ELR (cell line): ENCODE measurements at regions not wholly inside any gene's neighbourhood (a gene's known extent, or its start where the extent isn't known, plus 50 kb on each side); places are given as distances from the start of the nearest gene placed in this dataset.

ENCODE experiments used
- DNase-seq: peaks from one replicate; pipeline ENCODE4 v3.0.0-alpha.2; 2015; ENCODE audit warnings: low read depth

DNA sequence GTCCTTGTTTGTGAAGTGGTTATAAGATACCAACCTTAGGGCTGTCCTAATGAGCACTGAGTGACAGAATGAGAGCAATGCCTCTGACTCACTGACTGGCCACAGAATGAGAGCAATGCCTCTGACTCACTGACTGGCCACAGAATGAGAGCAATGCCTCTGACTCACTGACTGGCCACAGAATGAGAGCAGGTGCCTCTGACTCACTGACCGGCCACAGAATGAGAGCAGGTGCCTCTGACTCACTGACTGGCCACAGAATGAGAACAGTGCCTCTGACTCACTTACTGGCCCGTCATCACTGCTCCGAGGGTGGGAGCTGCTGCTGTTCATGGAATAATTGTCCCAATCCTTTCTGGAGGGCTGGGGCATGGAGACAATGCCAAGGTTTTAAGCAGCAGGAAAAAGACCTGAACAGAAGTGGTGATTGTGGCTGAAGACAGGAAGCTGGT is 265.2 kb upstream of the PPP2R2D start:
- peak; percentile 3 for DNase-seq

DNA sequence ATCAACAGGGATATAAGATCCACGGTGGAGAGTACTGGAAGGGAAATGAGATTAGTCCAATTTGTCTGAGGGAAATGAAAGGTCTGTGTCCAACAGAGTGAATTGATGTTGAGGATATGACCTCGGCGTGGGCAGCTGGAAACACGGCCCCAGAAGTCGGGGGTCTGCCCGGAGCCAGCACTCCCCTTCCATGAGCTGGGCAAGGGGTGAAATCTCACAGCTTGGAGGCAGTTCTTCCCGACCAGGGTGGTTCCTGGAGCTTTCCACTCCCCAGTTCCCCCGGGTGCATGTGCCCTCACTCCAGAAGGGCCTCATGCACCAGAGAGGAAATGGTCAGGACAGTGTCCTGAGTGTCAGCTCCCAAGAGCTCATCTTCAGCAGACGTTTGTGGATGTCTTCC is 264.7 kb upstream of the PPP2R2D start:
- DNase-seq, result no peak

DNA sequence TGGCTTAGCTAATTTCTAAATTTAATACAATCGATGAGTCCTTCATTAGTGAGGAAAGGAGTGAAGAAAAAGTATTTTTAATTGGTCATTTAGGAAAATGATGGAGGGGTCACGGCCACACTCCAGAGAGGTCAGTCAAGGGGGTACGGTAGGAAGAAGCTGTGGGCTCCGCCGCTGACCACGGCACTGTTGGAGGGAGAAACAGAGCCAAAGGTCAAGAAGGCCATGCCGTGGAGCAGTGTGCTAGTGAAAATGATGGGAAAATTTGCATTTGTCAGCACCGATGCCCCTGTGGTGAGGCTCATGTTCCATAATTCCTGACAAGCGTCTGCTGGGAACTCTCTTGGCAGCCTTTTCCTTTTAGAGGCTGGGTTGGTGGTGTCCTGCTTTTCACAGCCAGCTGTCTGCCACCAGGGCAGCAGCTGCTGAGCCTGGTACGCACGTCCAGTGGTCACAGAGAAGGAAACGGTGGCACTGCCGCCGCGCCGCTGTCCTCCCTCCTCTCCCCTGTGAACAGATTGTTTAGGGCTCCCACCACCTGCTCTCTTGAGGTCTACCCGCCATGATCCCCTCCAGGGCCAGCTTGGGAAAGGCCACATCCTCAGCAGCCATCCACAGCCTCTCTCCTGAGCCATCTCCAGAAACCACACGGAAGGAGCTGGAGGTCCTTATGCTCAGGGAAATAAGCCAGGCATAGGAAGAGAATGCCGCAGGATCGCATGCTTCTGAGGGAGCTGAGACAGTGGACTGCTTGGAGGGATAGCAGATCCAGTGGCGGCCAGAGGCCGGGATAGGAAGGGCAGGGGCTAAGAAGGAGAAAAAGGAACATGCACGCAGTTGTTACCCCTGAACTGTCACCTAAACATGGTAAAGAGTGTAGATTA is 263.7 kb upstream of the PPP2R2D start:
- DNase-seq, result no peak

DNA sequence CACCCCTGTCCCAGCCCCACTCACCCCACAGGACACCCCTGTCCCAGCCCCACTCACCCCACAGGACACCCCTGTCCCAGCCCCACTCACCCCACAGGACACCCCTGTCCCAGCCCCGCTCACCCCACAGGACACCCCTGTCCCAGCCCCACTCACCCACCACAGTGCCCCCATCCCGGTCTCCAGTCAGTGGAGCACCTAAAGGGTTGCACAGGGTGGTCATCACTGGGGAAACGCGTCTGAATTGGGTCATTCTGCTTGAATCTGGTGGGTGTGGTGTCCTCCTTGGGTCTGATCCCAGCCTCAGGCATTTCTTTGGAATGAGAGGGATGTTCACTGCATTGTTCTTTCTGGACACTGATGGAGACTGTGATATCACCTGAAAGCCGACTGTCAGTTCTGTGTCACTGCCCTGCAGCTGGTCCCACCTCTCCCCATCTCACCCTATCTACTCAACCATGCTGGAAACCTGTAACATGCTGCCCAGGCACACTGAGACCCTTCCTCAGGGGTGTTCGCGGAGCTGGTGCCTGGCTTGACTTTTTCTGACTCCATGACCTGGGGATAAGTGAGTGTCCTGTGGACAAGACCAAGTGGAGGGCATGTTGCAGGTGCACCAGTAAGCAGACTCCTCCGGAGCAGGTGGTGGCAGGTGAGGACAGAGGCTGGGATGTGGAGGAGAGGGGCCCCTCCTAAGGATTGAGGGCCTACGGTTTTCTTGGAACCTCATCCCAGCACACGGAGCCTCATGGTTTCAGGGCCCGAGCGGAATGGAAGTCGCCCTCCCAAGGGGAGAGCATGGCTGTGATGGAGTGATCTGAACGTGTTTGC is 262.5 kb upstream of the PPP2R2D start:
- DNase-seq, result no peak

DNA sequence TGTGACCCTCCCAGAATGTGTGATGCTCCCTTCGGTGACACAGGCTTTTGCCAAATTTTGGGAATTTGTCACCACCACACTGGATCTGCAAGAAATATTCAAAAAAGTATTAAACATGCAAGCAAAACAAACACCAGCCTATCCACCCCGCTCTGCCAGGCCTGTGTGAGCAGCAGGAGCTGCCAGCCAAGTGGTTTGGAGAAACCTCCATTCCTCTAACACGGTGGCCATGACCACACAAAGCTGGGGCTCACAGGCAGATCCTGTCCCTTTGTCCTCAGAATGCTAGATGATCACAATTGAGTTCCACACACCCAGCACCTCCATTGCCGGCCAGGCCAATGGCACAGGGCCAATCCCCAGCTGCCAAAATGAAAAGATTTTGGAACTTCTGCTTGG is 261.9 kb upstream of the PPP2R2D start:
- no peak for DNase-seq

DNA sequence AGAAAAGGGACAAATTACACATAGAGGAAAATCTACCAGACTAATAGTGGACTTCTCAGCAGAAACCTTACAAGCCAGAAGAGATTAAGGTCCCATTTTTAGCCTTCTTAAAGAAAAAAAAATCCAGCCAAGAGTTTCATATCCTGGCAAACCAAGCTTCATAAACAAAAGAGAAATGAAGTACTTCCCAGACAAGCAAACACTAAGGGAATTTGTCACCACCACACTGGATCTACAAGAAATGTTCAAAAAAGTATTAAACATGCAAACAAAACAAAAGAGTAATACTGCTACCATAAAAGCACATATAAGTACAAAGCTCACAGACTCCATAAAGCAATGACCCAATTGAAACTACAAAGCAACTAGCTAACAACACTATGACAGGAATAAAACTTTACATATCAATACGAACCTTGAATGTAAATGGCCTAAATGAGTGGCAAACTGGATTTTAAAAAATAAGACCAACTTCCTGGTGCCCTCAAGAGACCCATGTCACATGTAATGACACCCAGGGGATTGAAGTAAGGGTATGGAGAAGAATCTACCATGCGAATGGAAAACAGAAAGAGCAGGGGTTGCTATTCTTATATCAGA is 260.7 kb upstream of the PPP2R2D start:
- DNase-seq, result no peak

DNA sequence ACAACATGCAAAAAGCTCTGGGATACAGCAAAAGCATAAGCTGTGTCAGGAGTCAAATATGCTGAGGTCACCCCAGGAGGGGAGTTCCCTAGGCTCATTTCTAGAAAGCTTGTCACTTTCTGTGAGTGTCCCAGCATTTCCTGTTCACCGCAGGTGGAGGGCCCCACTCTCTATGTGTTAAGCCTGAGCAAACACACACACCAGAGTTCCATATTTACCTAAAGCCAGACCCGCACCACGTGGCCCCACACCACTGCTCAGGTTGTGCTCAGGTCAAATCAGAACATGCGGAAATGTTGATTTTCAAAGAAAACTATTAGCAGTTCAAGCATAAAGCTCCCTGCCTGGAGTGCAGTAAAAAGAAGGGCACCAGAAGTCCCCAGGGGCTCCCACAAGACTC is 259.6 kb upstream of the PPP2R2D start:
- no peak for DNase-seq

DNA sequence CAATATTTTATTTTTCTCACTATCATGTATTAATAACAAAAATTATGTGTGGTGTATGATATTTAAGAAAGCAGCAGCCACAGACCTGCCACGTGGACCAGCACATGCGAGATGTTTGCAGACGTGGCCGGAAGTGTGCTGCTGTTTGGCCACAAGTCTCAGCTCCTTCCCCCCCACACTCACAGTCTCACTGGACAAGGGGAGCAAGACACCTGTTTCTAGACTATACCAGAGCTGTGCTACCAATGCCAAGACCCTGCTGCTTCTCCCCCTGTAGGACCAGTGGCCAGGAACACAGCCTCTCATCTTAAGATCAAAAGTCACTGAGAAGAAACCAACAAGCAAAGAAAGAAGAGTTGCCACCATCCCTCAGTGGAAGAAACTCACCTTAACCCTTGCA is 258.9 kb upstream of the PPP2R2D start:
- DNase-seq, result no peak

DNA sequence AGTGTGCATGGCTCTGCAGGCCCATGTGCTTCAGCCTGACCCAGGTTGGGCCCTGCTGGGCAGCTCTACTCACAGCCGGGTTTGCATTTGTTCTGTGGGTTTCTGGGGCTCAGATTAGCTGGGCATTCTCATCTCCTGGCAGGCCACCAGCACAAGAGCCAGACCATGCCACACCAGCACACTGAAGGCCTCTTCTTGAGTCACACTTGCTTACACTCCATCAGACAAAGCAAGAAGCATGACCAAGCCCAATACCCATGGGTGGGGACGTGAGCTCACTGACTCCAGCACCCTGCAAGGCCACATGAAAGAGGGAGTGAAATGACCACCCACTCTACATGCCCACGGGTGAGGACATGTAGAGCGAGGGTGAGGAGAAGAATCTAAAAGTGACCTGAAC is 257.8 kb upstream of the PPP2R2D start:
- no peak for DNase-seq

DNA sequence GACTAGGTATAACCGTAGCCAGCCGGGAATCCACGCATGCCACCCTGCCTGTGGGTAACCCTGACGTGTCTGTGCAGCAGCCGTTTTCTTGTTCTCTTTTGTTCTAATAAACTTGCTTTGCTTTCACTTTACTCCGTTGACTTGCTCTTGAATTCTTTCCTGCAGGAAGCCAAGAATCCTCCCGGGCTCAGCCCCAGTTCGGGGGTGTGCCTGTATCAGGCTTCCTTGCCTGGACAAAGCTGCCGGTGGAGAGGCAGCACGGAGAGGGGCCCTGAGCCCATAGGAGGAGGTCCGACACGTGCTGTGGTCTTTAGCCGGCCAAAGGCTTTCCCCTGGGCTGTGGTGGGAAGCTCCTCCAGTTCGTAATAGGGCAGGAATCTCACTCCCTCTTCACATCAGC is 256.5 kb upstream of the PPP2R2D start:
- no peak for DNase-seq

DNA sequence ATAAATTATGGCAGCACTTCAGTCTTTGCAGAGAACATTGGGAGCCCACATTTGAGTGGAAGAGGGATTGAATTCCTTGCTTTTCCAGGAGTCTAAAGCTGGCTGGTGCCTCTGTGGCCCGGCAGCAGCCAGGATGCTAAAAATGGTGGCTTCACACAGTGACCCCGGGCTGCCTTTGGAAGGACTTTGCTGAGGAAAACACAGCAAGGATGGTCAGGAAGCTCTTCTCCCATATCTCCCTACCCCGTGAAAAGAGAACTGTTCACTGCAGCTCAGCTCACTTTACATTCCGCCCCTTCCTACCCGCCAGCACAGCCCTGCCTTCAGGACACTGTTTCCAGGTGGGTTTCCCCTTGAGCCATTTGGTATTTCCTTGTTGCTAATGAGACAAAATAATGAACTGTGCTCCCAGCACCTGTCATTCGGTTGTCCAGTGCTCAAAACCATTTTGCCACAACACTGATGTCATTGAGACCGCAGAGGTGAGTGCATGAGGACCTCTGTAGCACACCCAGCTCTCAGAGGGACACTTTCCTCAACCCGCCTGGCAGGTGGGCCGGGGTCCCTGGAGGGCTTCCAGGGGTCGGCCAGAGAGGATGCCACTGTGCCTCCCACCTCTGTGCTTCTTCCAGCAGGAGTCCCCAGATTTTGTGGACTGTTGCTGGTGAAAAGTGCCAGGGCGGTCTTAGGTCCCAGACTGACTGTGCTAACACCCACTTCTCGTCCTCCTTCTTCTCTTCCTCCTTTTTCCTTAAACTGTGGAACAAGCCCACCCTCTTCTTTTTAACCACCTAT is 255.7 kb upstream of the PPP2R2D start:
- no peak for DNase-seq

DNA sequence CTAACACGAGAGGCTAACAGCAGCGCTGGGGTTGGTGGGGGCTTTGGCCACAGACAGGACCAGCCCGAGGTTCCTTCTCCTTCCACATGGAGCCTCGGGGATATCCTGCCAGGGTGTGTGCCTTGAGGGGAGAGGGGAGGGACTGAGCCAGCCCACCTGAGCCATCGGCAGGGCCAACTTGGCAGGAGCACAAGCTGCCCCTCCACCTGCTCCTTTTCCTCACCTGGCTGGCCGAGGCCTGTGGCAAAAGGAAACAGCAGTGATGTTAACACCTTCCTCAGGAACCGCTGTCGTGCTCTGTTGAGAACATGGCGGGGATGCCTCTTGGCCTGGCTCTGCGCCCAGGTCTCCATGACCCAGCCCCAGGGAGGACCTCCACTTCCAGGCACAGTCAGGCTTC is 255.1 kb upstream of the PPP2R2D start:
- DNase-seq, result no peak

DNA sequence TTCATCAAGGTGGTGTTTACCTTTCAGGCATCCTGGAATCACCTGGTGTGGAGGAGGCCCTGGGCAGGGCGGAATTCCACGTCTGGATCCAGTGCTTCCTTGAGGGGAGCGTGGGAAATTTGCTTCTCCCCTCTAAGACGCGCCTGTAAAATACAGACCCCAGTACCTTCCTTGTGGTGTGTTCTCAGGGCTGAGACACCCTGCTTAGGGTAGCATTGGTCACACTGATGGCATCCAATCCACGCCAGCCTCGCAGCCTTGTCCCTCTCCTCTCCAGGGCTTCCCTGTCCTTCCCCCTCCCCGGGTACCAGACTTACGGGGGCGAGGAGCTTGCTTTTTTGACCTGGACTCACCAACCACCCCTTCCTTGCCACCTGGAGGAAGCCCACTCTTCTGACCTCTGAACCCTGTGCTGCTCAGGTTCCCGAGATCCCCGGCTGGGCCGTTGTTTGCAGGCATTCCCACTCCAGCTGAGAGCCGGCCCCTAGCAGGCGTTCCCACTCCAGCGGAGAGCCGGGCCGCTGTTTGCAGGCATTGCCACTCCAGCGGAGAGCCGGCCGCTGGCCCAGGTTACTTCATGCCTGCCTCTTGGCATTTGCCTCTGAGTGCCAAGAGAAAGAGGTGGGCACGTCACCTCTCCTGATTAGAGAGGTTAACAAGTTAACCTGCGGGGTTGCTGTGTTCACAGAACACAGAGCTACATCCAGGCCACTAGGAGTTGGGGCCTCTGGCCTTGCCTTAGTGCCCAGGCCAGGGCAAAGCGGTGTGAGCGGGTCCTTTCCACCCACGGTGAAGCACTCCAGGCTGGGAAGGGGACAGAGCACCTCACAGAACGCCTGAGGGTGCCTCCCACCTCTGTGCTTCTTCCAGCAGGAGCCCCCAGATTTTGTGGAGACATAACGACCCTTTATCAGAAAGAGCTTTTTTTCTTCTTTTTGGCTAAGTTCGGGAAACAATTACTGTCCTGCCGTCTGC is 254.0 kb upstream of the PPP2R2D start:
- DNase-seq, result no peak

DNA sequence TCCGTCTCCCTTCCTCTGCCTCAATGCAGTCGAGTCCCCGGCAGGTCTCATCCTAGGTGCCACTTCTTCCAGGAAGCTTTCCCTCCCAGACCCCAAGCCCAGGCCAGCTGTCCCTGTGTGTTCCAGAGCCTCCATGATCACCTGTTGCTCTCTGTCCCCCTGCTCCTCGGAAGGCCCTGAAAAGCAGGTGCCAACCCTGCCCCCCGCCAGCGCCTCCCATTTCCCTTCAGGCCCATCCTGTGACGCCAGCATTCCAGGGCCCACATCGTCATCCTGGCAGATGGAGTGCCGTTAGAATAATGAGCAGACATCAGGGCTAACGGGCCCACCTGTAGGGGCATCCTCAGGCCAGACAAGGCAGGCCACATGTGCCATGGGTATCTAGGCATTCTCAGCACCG is 253.0 kb upstream of the PPP2R2D start:
- DNase-seq, result no peak

DNA sequence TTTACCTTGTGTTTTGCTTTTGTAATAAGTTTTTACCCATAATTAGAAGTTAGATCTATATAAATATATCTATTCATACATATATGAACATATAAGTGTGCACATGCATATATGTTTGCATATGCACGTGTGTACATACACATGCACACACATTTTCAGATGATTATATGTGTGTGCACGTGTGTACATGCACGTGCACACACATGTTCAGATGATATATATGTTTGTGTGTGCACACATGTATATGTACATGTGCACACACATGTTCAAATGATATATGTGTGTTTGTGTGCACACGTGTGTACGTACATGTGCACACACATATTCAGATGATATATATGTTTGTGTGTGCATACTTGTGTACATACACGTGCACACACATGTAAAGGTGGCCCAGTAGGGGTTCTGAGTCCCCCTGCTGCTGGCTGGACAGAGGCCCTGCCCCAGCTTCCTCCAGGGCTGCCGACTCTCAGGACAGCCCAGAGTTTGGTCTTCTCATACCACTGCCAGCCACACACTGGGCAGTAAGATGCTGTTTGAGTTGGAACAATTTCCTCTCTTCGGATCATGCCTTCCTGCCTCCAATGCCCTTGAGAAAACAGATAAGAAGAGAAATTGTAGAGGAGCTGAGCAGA is 252.3 kb upstream of the PPP2R2D start:
- DNase-seq, result no peak

DNA sequence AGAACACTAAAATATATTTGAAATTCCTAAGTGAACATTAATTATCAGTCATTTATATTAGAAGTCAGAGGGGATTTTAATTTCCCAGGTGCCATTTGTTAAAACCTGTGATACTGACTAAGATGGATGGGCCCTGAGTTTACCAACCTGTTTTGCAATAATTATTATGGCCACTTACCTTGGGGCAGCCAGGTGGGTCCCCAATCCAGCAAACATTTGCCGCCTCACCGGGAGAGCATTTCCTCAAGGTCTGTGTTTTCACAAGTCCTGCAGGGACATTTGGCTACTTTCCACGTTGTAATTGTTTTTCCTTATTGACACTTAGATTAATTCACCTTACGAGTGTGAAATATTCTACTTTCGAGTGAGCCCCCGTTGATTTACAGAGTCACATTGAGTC is 251.2 kb upstream of the PPP2R2D start:
- DNase-seq, result no peak

DNA sequence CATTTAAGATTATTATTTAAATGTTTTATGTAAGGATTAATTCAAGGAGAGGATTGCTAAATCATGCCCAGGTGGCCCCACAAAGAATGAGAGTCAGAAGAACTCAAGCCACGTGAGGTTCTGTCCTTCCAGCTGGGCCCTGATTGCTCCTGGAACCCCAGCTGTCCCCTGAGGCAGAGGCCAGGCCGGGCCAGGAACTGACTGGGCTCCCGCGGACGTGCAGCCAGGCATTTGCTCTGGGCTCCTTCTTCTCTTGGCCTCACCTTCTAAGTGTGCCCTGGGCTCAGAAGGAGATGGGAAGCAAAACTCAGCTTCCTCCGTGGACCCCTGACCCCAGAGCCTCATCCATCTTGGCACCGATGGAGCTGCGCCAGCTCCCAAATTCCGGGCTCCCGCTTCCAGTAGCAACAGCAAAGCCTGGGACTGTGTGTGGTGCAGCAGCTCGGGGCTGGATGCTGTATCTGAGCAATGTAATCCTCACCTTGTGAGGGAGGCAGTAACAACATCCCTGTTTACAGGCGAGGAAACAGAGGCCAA is 250.6 kb upstream of the PPP2R2D start:
- no peak for DNase-seq

DNA sequence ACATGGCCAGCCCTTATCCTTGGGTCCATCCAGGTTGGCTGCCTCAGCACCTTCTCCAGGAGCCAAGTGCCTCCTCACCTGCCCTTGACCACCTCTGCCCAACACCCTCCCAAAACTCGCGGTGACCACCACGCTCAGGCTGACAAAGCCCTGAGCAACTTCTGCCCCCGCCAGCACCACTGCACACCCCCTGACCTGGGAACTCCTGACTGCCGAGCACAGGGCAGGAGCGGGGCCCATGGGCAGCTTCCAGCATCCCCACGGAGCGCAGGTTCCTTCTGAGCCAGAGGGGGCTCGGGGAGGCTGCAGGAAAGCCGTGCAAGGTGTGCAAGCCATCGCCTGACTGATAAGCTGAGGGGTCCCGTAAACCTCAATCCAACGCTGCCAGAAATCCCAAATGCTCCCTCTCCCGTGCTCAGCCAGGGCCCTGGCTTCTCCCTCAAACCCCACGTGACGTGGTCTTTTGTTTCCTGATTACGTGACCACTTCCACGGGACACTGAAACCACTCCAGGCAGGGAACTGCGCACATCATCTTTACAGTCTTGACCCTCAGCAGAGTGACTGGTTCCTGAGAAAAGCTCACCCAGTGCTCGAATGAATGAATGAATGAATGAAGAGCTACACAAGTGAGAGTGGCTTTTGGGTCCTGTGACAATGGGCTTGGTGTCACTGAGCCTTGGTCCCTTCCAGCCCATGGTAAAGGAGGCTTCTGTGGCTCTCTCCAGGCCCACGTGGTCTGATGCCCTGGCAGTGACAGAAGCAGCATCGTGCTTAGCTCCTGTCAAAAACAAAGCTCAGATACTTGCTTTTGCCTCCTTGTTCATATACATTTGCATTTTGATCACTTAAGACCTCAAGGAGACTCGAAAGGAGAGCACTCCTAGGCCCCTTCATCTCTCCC is 249.8 kb upstream of the PPP2R2D start:
- no peak for DNase-seq
